DMS79 (cell line): ENCODE measurements at regions not wholly inside any gene's neighbourhood (a gene's known extent, or its start where the extent isn't known, plus 50 kb on each side); places are given as distances from the start of the nearest gene placed in this dataset.
"Not testable (repeated sequence)": the region's sequence is repeated elsewhere in the genome, so short reads cannot be mapped to it uniquely, and the experiment has no call there.

Experiments used
- DNase-seq: peaks from one replicate; lab custom pipeline; 2025; lab: John Stamatoyannopoulos, UW

GRCh38 chr7:16369855-16370254, 51.5 kb downstream of the CRPPA start:
- DNase-seq, result no peak

GRCh38 chr7:16369309-16369708, 52.0 kb downstream of the CRPPA start:
- DNase-seq, result not testable (repeated sequence)

- DNase-seq, result no peak
These were observed 52.5 kb downstream of the CRPPA start for GRCh38 chr7:16368885-16369284.

- no peak for DNase-seq
These were observed 54.2 kb downstream of the CRPPA start for GRCh38 chr7:16367115-16367514.

GRCh38 chr7:16365952-16366351, 55.4 kb downstream of the CRPPA start:
- DNase-seq, result no peak

GRCh38 chr7:16365177-16365576, 56.2 kb downstream of the CRPPA start:
- no peak for DNase-seq

- no peak for DNase-seq
These were observed 62.1 kb downstream of the CRPPA start for GRCh38 chr7:16359216-16359615.

- DNase-seq, result no peak
These were observed 63.4 kb downstream of the CRPPA start for GRCh38 chr7:16357921-16358320.

GRCh38 chr7:16357474-16357873, 63.9 kb downstream of the CRPPA start:
- DNase-seq, result no peak

GRCh38 chr7:16356301-16356958, 64.9 kb downstream of the CRPPA start:
- no peak for DNase-seq

- no peak for DNase-seq
These were observed 66.8 kb downstream of the CRPPA start for GRCh38 chr7:16354573-16354972.

GRCh38 chr7:16353226-16353625, 68.1 kb downstream of the CRPPA start:
- no peak for DNase-seq

- DNase-seq, result no peak
These were observed 70.7 kb downstream of the CRPPA start for GRCh38 chr7:16350634-16351033.

GRCh38 chr7:16348251-16348650, 73.1 kb downstream of the CRPPA start:
- DNase-seq, result no peak

- no peak for DNase-seq
These were observed 73.5 kb downstream of the CRPPA start for GRCh38 chr7:16347827-16348192.

GRCh38 chr7:16347066-16347826, 74.1 kb downstream of the CRPPA start:
- no peak for DNase-seq

- DNase-seq, result no peak
These were observed 75.1 kb downstream of the CRPPA start for GRCh38 chr7:16345979-16346958.

- DNase-seq, result no peak
These were observed 76.4 kb downstream of the CRPPA start for GRCh38 chr7:16344927-16345326.

GRCh38 chr7:16343612-16344011, 77.7 kb downstream of the CRPPA start:
- DNase-seq, result no peak

- DNase-seq, result no peak
These were observed 83.3 kb downstream of the CRPPA start for GRCh38 chr7:16338065-16338464.

- no peak for DNase-seq
These were observed 95.2 kb downstream of the CRPPA start for GRCh38 chr7:16326106-16326505.

GRCh38 chr7:16323313-16323712, 98.0 kb downstream of the CRPPA start:
- DNase-seq, result no peak
